HepG2 (cell line): ENCODE measurements at regions not wholly inside any gene's neighbourhood (a gene's known extent, or its start where the extent isn't known, plus 50 kb on each side); places are given as distances from the start of the nearest gene placed in this dataset.

Experiments used
- CTCF ChIP-seq: sonication (generic); formaldehyde crosslinking; IDR thresholded peaks from 2 replicates; pipeline ENCODE4 v1.5.0; 2020; ENCODE audit warnings: mild to moderate bottlenecking, missing genetic modification reagents, moderate library complexity
- EZH2 ChIP-seq: conservative IDR thresholded peaks from 2 replicates; pipeline ENCODE4 v1.6.1; 2012; ENCODE audit warnings: mild to moderate bottlenecking, low read depth, low read length, moderate library complexity
- FOXM1 ChIP-seq: sonication (generic); formaldehyde crosslinking; IDR thresholded peaks from 2 replicates; pipeline ENCODE4 v1.5.0; 2020; ENCODE audit warnings: missing genetic modification reagents
- KLF13 ChIP-seq: sonication (generic); formaldehyde crosslinking; IDR thresholded peaks from 2 replicates; pipeline ENCODE4 v1.4.0; 2020; ENCODE audit warnings: mild to moderate bottlenecking, missing genetic modification reagents
- KLF6 ChIP-seq: IDR thresholded peaks from 2 replicates; pipeline ENCODE4 v1.8.0; 2016; ENCODE audit warnings: missing biosample characterization, missing genetic modification reagents
- POLR2A ChIP-seq, 2 experiments: IDR thresholded peaks; 2 replicates each; pipeline ENCODE4 v1.6.1; 2011; ENCODE audit warnings: low read depth in 2 of 2, low read length in 2 of 2, mild to moderate bottlenecking in 1 of 2, moderate library complexity in 1 of 2; ENCODE audit not compliant: insufficient read depth in 1 of 2
- SP2 ChIP-seq: sonication (generic); formaldehyde crosslinking; IDR thresholded peaks from 2 replicates; pipeline ENCODE4 v1.5.1; 2020; ENCODE audit warnings: mild to moderate bottlenecking, missing genetic modification reagents
- ZFP41 ChIP-seq: sonication (generic); formaldehyde crosslinking; IDR thresholded peaks from 2 replicates; pipeline ENCODE4 v1.4.0; 2020; ENCODE audit warnings: mild to moderate bottlenecking, missing genetic modification reagents, borderline replicate concordance
- ZFY ChIP-seq: sonication (generic); formaldehyde crosslinking; IDR thresholded peaks from 2 replicates; pipeline ENCODE4 v1.4.0; 2020; ENCODE audit warnings: missing genetic modification reagents
- ZNF18 ChIP-seq: sonication (generic); formaldehyde crosslinking; IDR thresholded peaks from 2 replicates; pipeline ENCODE4 v1.8.0; 2022; ENCODE audit warnings: mild to moderate bottlenecking, missing genetic modification reagents; ENCODE audit not compliant: insufficient replicate concordance
- ZNF354B ChIP-seq: sonication (generic); formaldehyde crosslinking; IDR thresholded peaks from 2 replicates; pipeline ENCODE4 v1.8.0; 2022; ENCODE audit warnings: mild to moderate bottlenecking, missing genetic modification reagents
- TF ChIP-seq, protein P1 (sequence below): sonication (generic); formaldehyde crosslinking; conservative IDR thresholded peaks from 2 replicates; pipeline ENCODE4 v1.4.0; 2020; ENCODE audit warnings: missing genetic modification reagents
- TF ChIP-seq, protein P2 (sequence below): sonication (generic); formaldehyde crosslinking; IDR thresholded peaks from 2 replicates; pipeline ENCODE4 v1.5.0; 2020; ENCODE audit warnings: missing genetic modification reagents

GRCh38 chr7:12893292-12893691 is 205.9 kb downstream of the ARL4A start:
- no peak for TF ChIP-seq CTCF (CRISPR knock-in tag)
- no peak for TF ChIP-seq ZFP41 (CRISPR knock-in tag)
- no peak for TF ChIP-seq EZH2
- TF ChIP-seq, protein P1, sequence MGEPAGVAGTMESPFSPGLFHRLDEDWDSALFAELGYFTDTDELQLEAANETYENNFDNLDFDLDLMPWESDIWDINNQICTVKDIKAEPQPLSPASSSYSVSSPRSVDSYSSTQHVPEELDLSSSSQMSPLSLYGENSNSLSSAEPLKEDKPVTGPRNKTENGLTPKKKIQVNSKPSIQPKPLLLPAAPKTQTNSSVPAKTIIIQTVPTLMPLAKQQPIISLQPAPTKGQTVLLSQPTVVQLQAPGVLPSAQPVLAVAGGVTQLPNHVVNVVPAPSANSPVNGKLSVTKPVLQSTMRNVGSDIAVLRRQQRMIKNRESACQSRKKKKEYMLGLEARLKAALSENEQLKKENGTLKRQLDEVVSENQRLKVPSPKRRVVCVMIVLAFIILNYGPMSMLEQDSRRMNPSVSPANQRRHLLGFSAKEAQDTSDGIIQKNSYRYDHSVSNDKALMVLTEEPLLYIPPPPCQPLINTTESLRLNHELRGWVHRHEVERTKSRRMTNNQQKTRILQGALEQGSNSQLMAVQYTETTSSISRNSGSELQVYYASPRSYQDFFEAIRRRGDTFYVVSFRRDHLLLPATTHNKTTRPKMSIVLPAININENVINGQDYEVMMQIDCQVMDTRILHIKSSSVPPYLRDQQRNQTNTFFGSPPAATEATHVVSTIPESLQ (CRISPR knock-in tag), result no peak
- no peak for TF ChIP-seq KLF6 (CRISPR knock-in tag)
- no peak for TF ChIP-seq KLF13 (CRISPR knock-in tag)
- TF ChIP-seq ZFY (CRISPR knock-in tag), result no peak
- no peak for TF ChIP-seq POLR2A (IDR thresholded peaks at IDR 0.05; ENCODE audit: insufficient read depth in 1 of 2, low read depth in 2 of 2, low read length in 2 of 2)
- TF ChIP-seq FOXM1 (CRISPR knock-in tag), result no peak
- no peak for TF ChIP-seq SP2 (CRISPR knock-in tag)
- TF ChIP-seq ZNF18 (CRISPR knock-in tag), result no peak
- TF ChIP-seq, protein P2, sequence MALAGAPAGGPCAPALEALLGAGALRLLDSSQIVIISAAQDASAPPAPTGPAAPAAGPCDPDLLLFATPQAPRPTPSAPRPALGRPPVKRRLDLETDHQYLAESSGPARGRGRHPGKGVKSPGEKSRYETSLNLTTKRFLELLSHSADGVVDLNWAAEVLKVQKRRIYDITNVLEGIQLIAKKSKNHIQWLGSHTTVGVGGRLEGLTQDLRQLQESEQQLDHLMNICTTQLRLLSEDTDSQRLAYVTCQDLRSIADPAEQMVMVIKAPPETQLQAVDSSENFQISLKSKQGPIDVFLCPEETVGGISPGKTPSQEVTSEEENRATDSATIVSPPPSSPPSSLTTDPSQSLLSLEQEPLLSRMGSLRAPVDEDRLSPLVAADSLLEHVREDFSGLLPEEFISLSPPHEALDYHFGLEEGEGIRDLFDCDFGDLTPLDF (CRISPR knock-in tag), result no peak
- no peak for TF ChIP-seq ZNF354B (CRISPR knock-in tag)
